ENCODE measurements at regions not wholly inside any gene's neighbourhood (a gene's known extent, or its start where the extent isn't known, plus 50 kb on each side); places are given as distances from the start of the nearest gene placed in this dataset.

- FAIRE-seq (peak; percentile 68), DNase-seq (ENCODE audit: low read depth) (no peak)
- Histone ChIP-seq H3K27me3 (ENCODE audit: control insufficient read depth, insufficient read depth, low read length) (peaks cover 4% of the 10 kb centered on the region), H3K4me3 (ENCODE audit: low read depth, low read length) (no peak overlapping the region), H3K36me3 (ENCODE audit: control insufficient read depth, insufficient read depth, low read length) (no peaks in the 10 kb centered on the region)
- TF ChIP-seq CTCF (IDR thresholded peaks at IDR 0.05; ENCODE audit: insufficient read depth, low read length, severe bottlenecking) = no peak
Observed at GRCh38 chr20:62589720-62590119, 52.6 kb upstream of the SLCO4A1 start.

- no peaks in the 10 kb centered on the region for H3K36me3 ChIP-seq (ENCODE audit: control insufficient read depth, insufficient read depth, low read length)
- no peak overlapping the region for H3K4me3 ChIP-seq (ENCODE audit: low read depth, low read length)
- H3K27me3 ChIP-seq (ENCODE audit: control insufficient read depth, insufficient read depth, low read length) = peaks cover 4% of the 10 kb centered on the region
- no peak for FAIRE-seq
- peak; percentile 69 for DNase-seq (ENCODE audit: low read depth)
- TF ChIP-seq CTCF (IDR thresholded peaks at IDR 0.05; ENCODE audit: insufficient read depth, low read length, severe bottlenecking) = no peak
Observed at GRCh38 chr20:62590309-62591121, 51.8 kb upstream of the SLCO4A1 start.

DNA sequence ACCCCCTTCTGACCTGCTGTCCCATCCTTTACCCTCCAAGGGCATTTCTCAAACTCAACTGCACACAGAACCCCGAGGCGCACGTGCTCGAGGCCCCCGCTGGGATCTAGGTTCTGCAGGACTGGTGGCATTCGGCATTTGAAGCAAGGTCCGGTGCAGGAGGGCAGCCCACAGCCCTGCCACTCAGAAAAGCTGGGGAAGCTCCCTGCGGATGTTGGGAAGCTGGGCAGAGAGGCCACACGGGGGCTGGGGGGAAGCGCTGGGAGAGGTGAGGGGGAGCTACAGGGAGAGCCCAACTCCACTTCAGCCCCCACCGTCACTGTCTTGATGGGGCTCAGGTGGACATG is 51.2 kb upstream of the SLCO4A1 start:
- Histone ChIP-seq H3K4me3 (ENCODE audit: low read depth, low read length) (no peak overlapping the region), H3K36me3 (ENCODE audit: control insufficient read depth, insufficient read depth, low read length) (no peaks in the 10 kb centered on the region), H3K27me3 (ENCODE audit: control insufficient read depth, insufficient read depth, low read length) (peaks cover 2% of the 10 kb centered on the region)
- TF ChIP-seq CTCF (IDR thresholded peaks at IDR 0.05; ENCODE audit: insufficient read depth, low read length, severe bottlenecking) = no peak
- FAIRE-seq (no peak), DNase-seq (ENCODE audit: low read depth) (no peak)

DNA sequence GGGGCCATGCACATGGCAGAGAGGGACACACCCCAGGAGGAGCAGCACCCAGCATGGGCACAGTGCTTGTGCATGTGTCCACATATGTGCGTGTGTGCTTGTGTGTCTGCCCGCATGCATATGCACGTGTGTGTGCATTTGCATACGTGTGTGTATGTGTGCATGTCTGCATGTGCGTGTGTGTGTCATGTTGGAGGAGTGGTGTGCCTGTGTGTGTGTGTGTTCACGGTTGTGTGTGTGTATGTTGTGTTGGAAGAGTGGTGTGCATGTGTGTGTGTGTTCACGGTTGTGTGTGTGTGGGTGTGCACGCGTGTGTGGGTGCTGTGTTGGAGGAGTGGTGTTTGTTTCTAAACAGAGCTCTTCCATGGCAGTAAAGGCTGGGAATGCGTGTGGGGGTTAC is 50.7 kb upstream of the SLCO4A1 start:
- FAIRE-seq = peak; percentile 93

More for the DNA sequence above, 50.7 kb upstream of the SLCO4A1 start:
- Histone ChIP-seq H3K4me3 (ENCODE audit: low read depth, low read length) (no peak overlapping the region), H3K27me3 (ENCODE audit: control insufficient read depth, insufficient read depth, low read length) (peaks cover 2% of the 10 kb centered on the region), H3K36me3 (ENCODE audit: control insufficient read depth, insufficient read depth, low read length) (no peaks in the 10 kb centered on the region)
- no peak for TF ChIP-seq CTCF (IDR thresholded peaks at IDR 0.05; ENCODE audit: insufficient read depth, low read length, severe bottlenecking)
- DNase-seq (ENCODE audit: low read depth) = no peak

Measured in bronchial epithelial cell (primary cell).